CD4-positive, alpha-beta T cell (primary cell): ENCODE measurements at regions not wholly inside any gene's neighbourhood (a gene's known extent, or its start where the extent isn't known, plus 50 kb on each side); places are given as distances from the start of the nearest gene placed in this dataset.
"Not testable (repeated sequence)": the region's sequence is repeated elsewhere in the genome, so short reads cannot be mapped to it uniquely, and the experiment has no call there.

ENCODE experiments used
- ATAC-seq: fragments of 200-7000 bp; cut with Tn5 transposase; one replicate; pipeline ENCODE4 v1.10.0; 2022; ENCODE audit warnings: mild to moderate bottlenecking; ENCODE audit not compliant: poor library complexity
- CTCF ChIA-PET: fragments of 350-600 bp; sonication (Branson Sonifier 250); formaldehyde crosslinking; loops from one replicate; lab custom pipeline; 2021; ENCODE audit warnings: antibody characterized with exemption, inconsistent platforms; lab: Charles Lee
- POLR2A ChIA-PET: fragments of 350-600 bp; sonication (Branson Sonifier 250); formaldehyde crosslinking; loops from one replicate; lab custom pipeline; 2021; ENCODE audit warnings: antibody characterized with exemption, inconsistent platforms; lab: Charles Lee
- DNase-seq, 14 experiments: peaks; one replicate each; pipeline ENCODE4 v3.0.0-alpha.2; 2013 to 2020; ENCODE audit warnings: mixed read lengths in 2 of 14
- H3K27ac ChIP-seq, 2 donors: one replicate each; pipeline versions ENCODE4 v1.5.1 to v1.7.0; 2013; ENCODE audit warnings: low read length in 2 of 2, low read depth in 1 of 2, mild to moderate bottlenecking in 1 of 2
- H3K27me3 ChIP-seq, 2 experiments: 1 replicate in 1 of 2; 2 replicates in 1 of 2; pipeline versions ENCODE4 v1.6.1 to v1.7.0; 2013; ENCODE audit warnings: low read length in 2 of 2, control low read depth in 1 of 2, mild to moderate bottlenecking in 1 of 2, moderate library complexity in 1 of 2; ENCODE audit not compliant: insufficient read depth in 2 of 2, control insufficient read depth in 1 of 2
- H3K36me3 ChIP-seq: one replicate; pipeline ENCODE4 v1.6.1; 2013; ENCODE audit warnings: low read length, control low read depth; ENCODE audit not compliant: insufficient read depth
- H3K4me1 ChIP-seq: one replicate; pipeline ENCODE4 v1.6.1; 2013; ENCODE audit warnings: low read length, control low read depth; ENCODE audit not compliant: insufficient read depth
- H3K4me3 ChIP-seq: one replicate; pipeline ENCODE4 v1.5.1; 2013; ENCODE audit warnings: mild to moderate bottlenecking, low read length, moderate library complexity
- H3K9me3 ChIP-seq, 2 experiments: 1 replicate in 1 of 2; 2 replicates in 1 of 2; pipeline versions ENCODE4 v1.6.1 to v1.7.0; 2013; ENCODE audit warnings: low read length in 2 of 2, mild to moderate bottlenecking in 2 of 2, control low read depth in 1 of 2, moderate library complexity in 1 of 2; ENCODE audit not compliant: control insufficient read depth in 1 of 2, insufficient read depth in 1 of 2
- H3K27ac Mint-ChIP-seq: one replicate; pipeline ENCODE4 v1.8.0; 2020; ENCODE audit warnings: mixed read lengths
- H3K27me3 Mint-ChIP-seq: one replicate; pipeline ENCODE4 v1.8.0; 2021; ENCODE audit warnings: mixed read lengths
- H3K36me3 Mint-ChIP-seq: one replicate; pipeline ENCODE4 v1.8.0; 2021; ENCODE audit warnings: low read depth, mixed read lengths
- H3K4me1 Mint-ChIP-seq: one replicate; pipeline ENCODE4 v1.8.0; 2021; ENCODE audit warnings: low read depth, mixed read lengths
- H3K4me3 Mint-ChIP-seq: one replicate; pipeline ENCODE4 v1.8.0; 2020; ENCODE audit warnings: mild to moderate bottlenecking, mixed read lengths
- H3K9me3 Mint-ChIP-seq: one replicate; pipeline ENCODE4 v1.8.0; 2020; ENCODE audit warnings: mixed read lengths
- CTCF ChIP-seq: fragments of 200-600 bp; IDR thresholded peaks from one replicate; pipeline ENCODE4 v1.8.0; 2022; ENCODE audit warnings: antibody characterized with exemption, mild to moderate bottlenecking
- intact Hi-C, 2 experiments: fragments of 100-400 bp; cut with DNase I in 1 of 2; cut with micrococcal nuclease in 1 of 2; formaldehyde crosslinking; loops; one replicate each; pipeline versions ENCODE4 v1.15.1 to v1.9.0; 2023 to 2025; cut with DNase I, micrococcal nuclease

DNA sequence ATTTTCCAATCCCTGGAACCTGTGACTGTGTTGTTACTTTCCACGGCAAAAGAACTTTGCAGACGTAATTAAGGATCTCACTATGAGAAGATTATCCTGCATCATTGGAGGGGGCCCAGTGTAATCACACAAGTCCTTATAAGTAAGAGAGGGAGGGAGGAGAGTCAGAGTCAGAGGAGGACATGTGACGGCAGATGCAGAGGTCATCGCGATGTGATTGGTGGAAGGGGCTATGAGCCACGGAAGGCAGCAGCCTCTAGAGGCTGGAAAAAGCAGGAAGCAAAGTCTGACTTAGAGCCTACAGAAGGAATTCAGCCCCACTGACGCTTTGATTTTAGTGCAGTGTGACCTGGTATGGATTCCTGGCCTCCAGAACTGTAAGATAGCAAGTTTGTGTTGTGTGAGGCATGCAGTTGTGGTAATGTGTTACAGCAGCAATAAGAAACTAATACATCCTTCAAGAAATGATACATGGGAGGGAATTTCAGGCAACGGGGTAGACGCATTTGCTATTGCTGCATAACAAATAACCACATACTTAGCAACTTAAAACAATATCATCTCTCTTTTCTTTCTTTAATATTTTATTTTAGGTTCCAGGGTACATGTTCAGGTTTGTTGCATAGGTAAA is 112.7 kb upstream of the SERPINE2 start:
- intact Hi-C loops, result no loop called here
- no peaks in the 10 kb centered on the region for H3K9me3 Mint-ChIP-seq
- ATAC-seq, result no peak
- H3K9me3 ChIP-seq, result peaks cover 0 to 4% of the 10 kb centered on the region in 2 experiments
- H3K36me3 Mint-ChIP-seq, result no peaks in the 10 kb centered on the region
- peaks cover 1% of the 10 kb centered on the region for H3K27me3 Mint-ChIP-seq
- DNase-seq, result no peak
- no peak overlapping the region for H3K4me3 ChIP-seq
- no peak for TF ChIP-seq CTCF
- no peak overlapping the region for H3K27ac ChIP-seq
- H3K36me3 ChIP-seq, result no peaks in the 10 kb centered on the region
- H3K27ac Mint-ChIP-seq, result no peak overlapping the region
- H3K27me3 ChIP-seq, result peaks cover 0 to 2% of the 10 kb centered on the region in 2 experiments
- no peak overlapping the region for H3K4me3 Mint-ChIP-seq
- CTCF ChIA-PET, result no interaction called here
- H3K4me1 ChIP-seq, result no peaks in the 10 kb centered on the region
- POLR2A ChIA-PET, result no interaction called here
- no peaks in the 10 kb centered on the region for H3K4me1 Mint-ChIP-seq

GRCh38 chr2:224151161-224151560 is 112.1 kb upstream of the SERPINE2 start:
- DNase-seq (no peak), ATAC-seq (no peak)
- H3K27ac ChIP-seq, result no peak overlapping the region
- CTCF ChIA-PET, result no interaction called here
- peaks cover 7% of the 10 kb centered on the region for H3K27me3 Mint-ChIP-seq
- no peak for TF ChIP-seq CTCF
- no peaks in the 10 kb centered on the region for H3K9me3 Mint-ChIP-seq
- peaks cover 0 to 4% of the 10 kb centered on the region in 2 experiments for H3K9me3 ChIP-seq
- intact Hi-C loops, result no loop called here
- POLR2A ChIA-PET, result no interaction called here
- no peaks in the 10 kb centered on the region for H3K36me3 Mint-ChIP-seq
- no peaks in the 10 kb centered on the region for H3K36me3 ChIP-seq
- no peaks in the 10 kb centered on the region for H3K4me1 ChIP-seq
- H3K27me3 ChIP-seq, result peaks cover 0 to 2% of the 10 kb centered on the region in 2 experiments
- no peak overlapping the region for H3K4me3 ChIP-seq
- no peaks in the 10 kb centered on the region for H3K4me1 Mint-ChIP-seq
- no peak overlapping the region for H3K27ac Mint-ChIP-seq
- no peak overlapping the region for H3K4me3 Mint-ChIP-seq

- H3K27me3 Mint-ChIP-seq, result peaks cover 13% of the 10 kb centered on the region
- H3K36me3 Mint-ChIP-seq, intact Hi-C loops, H3K4me3 Mint-ChIP-seq, H3K27me3 ChIP-seq, H3K4me1 ChIP-seq, CTCF ChIA-PET, H3K4me3 ChIP-seq, H3K36me3 ChIP-seq, H3K27ac ChIP-seq, H3K4me1 Mint-ChIP-seq, H3K27ac Mint-ChIP-seq, H3K9me3 Mint-ChIP-seq, ATAC-seq, DNase-seq, POLR2A ChIA-PET, H3K9me3 ChIP-seq: not testable (repeated sequence)
Observed at GRCh38 chr2:224148058-224148457, 109.0 kb upstream of the SERPINE2 start.

DNA sequence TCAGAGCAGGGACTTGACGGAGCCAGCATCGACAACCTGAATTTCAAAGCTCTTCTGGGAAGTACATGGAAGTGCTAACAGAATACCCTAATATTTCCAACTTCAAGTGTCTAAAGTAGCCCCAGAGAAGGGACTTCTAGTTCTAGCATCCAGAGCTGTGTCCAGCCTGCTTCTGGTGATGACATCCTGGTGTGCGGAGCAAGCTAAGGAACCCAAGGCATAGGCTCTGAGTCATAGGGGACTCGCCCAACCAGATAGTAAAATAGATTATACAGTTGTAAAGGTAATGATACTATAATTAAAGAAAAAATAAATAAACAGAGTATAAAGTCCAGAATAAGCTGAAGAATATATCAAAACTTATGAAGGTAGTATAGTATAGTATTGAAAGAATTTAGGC is 108.1 kb upstream of the SERPINE2 start:
- no peak overlapping the region for H3K4me3 ChIP-seq
- no peaks in the 10 kb centered on the region for H3K4me1 ChIP-seq
- no peak overlapping the region for H3K27ac ChIP-seq
- Mint-ChIP-seq H3K27ac (no peak overlapping the region), H3K27me3 (peaks cover 21% of the 10 kb centered on the region), H3K4me1 (no peaks in the 10 kb centered on the region), H3K4me3 (no peak overlapping the region), H3K9me3 (no peaks in the 10 kb centered on the region), H3K36me3 (no peaks in the 10 kb centered on the region)
- H3K36me3 ChIP-seq, result no peaks in the 10 kb centered on the region
- H3K9me3 ChIP-seq, result peaks cover 0 to 4% of the 10 kb centered on the region in 2 experiments
- CTCF ChIA-PET, result no interaction called here
- DNase-seq (no peak), ATAC-seq (no peak)
- POLR2A ChIA-PET, result no interaction called here
- TF ChIP-seq CTCF, result no peak
- intact Hi-C loops, result no loop called here
- H3K27me3 ChIP-seq, result peaks cover 0 to 9% of the 10 kb centered on the region in 2 experiments
